ENCODE measurements at regions not wholly inside any gene's neighbourhood (a gene's known extent, or its start where the extent isn't known, plus 50 kb on each side); places are given as distances from the start of the nearest gene placed in this dataset.

DNA sequence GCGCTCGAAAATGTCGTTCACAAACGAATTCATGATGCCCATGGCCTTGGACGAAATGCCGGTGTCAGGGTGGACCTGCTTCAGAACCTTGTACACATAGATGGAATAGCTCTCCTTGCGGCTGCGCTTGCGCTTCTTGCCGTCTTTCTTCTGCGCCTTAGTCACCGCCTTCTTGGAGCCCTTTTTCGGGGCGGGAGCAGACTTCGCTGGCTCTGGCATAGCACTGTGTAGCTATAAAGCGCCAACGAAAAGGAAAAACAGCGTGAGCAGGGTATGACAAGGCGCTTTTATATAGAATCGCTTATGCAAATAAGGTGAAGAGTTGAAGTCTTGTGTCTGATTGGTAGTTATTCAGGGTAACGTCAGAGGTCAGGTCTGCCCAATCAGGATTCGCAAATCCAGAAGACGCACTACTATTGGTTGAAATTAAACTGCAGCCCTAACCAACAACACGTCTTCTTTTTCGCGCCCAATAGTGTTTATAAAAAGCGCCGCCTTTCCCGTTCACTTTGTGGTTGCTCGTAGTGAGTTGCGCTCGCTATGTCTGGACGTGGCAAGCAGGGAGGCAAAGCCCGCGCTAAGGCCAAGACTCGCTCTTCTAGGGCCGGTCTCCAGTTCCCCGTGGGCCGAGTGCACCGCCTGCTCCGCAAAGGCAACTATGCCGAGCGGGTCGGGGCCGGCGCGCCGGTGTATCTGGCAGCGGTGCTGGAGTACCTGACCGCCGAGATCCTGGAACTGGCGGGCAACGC, 114.8 kb upstream of the PRSS16 start:
- Histone ChIP-seq H3K36me3 (ENCODE audit: low read depth) (no peaks in the 10 kb centered on the region; the same call in 1 of the 2 replicates), H3K27ac (ENCODE audit: poor library complexity, severe bottlenecking) (peak overlapping the region; percentile 96), H3K4me1 (ENCODE audit: insufficient read depth, poor library complexity, severe bottlenecking) (peaks cover 10% of the 10 kb centered on the region), H3K4me3 (ENCODE audit: severe bottlenecking) (peak overlapping the region; percentile 51), H3K27me3 (ENCODE audit: insufficient read depth, poor library complexity, severe bottlenecking) (no peaks in the 10 kb centered on the region), H3K9me3 (ENCODE audit: severe bottlenecking) (no peaks in the 10 kb centered on the region)
- DNase-seq (ENCODE audit: low spot score) (peak; percentile 90), ATAC-seq (ENCODE audit: low read depth) (peak; percentile 75)
- TF ChIP-seq, protein P1, sequence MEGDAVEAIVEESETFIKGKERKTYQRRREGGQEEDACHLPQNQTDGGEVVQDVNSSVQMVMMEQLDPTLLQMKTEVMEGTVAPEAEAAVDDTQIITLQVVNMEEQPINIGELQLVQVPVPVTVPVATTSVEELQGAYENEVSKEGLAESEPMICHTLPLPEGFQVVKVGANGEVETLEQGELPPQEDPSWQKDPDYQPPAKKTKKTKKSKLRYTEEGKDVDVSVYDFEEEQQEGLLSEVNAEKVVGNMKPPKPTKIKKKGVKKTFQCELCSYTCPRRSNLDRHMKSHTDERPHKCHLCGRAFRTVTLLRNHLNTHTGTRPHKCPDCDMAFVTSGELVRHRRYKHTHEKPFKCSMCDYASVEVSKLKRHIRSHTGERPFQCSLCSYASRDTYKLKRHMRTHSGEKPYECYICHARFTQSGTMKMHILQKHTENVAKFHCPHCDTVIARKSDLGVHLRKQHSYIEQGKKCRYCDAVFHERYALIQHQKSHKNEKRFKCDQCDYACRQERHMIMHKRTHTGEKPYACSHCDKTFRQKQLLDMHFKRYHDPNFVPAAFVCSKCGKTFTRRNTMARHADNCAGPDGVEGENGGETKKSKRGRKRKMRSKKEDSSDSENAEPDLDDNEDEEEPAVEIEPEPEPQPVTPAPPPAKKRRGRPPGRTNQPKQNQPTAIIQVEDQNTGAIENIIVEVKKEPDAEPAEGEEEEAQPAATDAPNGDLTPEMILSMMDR (IDR thresholded peaks at IDR 0.05; ENCODE audit: poor library complexity, severe bottlenecking) = no peak

DNA sequence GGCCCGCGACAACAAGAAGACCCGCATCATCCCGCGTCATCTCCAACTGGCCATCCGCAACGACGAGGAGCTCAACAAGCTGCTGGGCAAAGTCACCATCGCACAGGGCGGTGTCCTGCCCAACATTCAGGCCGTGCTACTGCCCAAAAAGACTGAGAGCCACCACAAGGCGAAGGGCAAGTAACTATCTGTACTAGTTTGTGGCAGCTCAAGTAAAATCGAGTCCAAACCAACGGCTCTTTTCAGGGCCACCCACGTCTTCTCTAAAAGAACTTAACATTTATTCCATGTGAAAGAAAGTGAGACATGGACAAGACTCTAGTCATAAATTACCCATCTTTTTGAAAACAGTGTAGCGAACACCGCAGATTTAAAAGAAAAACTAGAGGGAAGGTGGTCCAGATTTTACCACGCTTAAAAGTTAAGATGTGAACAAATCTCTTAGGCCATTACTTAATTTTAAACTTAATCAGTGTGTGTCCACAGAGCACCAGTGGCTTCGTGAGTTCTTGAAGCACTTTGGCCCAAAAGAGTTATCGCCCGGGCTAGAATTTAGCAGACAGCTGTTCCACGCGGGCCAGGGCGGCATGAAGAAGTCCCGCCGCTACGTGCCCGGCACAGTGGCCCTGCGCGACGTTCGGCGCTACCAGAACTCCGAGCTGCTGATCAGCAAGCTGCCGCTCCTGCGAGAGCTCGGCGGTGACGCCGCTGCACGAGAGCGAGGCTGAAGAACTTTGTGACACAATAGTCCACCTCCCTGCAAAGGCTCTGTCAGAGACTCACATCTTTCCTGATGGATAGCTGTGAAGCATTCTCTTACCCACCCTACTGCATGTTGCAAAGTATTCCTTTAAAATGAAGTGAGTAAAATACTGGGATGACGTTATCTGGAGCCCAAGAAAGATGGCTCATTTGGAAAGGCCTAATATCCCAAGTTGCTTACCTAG, 113.9 kb upstream of the PRSS16 start:
- ATAC-seq (ENCODE audit: low read depth) = peak; percentile 29

DNA sequence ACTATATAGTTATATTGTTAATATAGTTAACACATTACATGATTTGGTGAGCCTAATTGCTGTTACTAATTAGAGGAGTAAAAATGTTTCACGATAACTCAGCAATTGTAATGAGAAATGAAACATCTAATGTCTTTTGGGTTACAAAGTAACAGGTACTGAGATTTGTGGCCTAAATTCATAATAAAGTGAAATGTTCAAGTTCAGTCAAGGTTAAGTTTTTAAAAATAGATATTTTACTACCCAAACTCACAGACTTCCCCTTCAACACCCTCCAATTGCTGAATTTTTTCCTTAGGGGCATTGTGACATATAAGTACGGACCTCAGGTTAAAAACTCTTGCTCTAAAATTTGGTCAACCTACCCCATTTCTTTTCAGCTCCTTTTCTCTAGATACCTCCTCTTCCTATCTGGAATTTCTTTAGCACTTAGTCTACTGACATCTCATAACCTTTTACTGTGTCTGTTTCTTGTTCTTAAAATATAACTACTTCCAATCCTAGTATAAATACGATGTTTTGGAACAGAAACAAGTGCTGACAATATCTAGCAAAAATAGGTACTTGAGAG, 112.3 kb upstream of the PRSS16 start:
- ATAC-seq (ENCODE audit: low read depth) (no peak), DNase-seq (ENCODE audit: low spot score) (no peak)
- TF ChIP-seq, protein P1 (IDR thresholded peaks at IDR 0.05; ENCODE audit: poor library complexity, severe bottlenecking) = no peak
- Histone ChIP-seq H3K27me3 (ENCODE audit: insufficient read depth, poor library complexity, severe bottlenecking) (no peaks in the 10 kb centered on the region), H3K9me3 (ENCODE audit: severe bottlenecking) (no peaks in the 10 kb centered on the region), H3K36me3 (ENCODE audit: low read depth) (no peaks in the 10 kb centered on the region; the same call in 1 of the 2 replicates), H3K4me3 (ENCODE audit: severe bottlenecking) (no peak overlapping the region), H3K27ac (ENCODE audit: poor library complexity, severe bottlenecking) (peak overlapping the region; percentile 96), H3K4me1 (ENCODE audit: insufficient read depth, poor library complexity, severe bottlenecking) (peaks cover 10% of the 10 kb centered on the region)

More for the DNA sequence above, 113.9 kb upstream of the PRSS16 start:
- Histone ChIP-seq H3K4me1 (ENCODE audit: insufficient read depth, poor library complexity, severe bottlenecking) (peaks cover 10% of the 10 kb centered on the region), H3K36me3 (ENCODE audit: low read depth) (no peaks in the 10 kb centered on the region; the same call in 1 of the 2 replicates), H3K4me3 (ENCODE audit: severe bottlenecking) (peak overlapping the region; percentile 51), H3K27me3 (ENCODE audit: insufficient read depth, poor library complexity, severe bottlenecking) (no peaks in the 10 kb centered on the region), H3K27ac (ENCODE audit: poor library complexity, severe bottlenecking) (peak overlapping the region; percentile 96), H3K9me3 (ENCODE audit: severe bottlenecking) (no peaks in the 10 kb centered on the region)
- TF ChIP-seq, protein P1 (IDR thresholded peaks at IDR 0.05; ENCODE audit: poor library complexity, severe bottlenecking) = no peak
- DNase-seq (ENCODE audit: low spot score) = peak; percentile 72

DNA sequence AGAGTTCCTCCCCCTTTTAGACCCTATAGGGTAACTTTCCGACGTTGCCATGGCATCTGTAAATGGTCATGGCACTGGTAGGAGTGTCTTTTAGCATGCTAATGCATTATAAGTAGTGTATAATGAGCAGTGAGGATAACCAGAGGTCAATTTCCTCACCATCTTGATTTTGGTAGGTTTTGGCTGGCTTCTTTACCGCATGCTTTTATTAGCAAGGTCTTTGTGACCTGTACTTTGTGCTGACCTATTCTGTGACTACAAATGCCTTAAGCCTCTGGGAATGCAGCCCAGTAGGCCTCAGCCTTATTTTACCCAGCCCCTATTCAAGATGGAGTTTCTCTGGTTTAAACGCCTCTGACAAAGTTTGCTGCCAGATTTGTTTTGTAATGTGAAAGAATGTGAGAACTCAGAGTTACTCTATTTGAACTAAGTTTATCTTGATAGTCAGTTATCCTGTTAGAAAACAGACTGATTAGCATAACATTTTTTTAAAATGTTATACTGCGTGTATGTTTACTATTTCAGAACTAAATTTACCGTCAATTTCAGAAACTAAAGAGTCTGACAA, 111.3 kb upstream of the PRSS16 start:
- no peak overlapping the region for H3K27ac ChIP-seq (ENCODE audit: poor library complexity, severe bottlenecking)

More for the DNA sequence above, 111.3 kb upstream of the PRSS16 start:
- Histone ChIP-seq H3K27me3 (ENCODE audit: insufficient read depth, poor library complexity, severe bottlenecking) (no peaks in the 10 kb centered on the region), H3K4me1 (ENCODE audit: insufficient read depth, poor library complexity, severe bottlenecking) (peaks cover 1% of the 10 kb centered on the region), H3K36me3 (ENCODE audit: low read depth) (no peaks in the 10 kb centered on the region; the same call in 1 of the 2 replicates), H3K4me3 (ENCODE audit: severe bottlenecking) (no peak overlapping the region), H3K9me3 (ENCODE audit: severe bottlenecking) (no peaks in the 10 kb centered on the region)
- ATAC-seq (ENCODE audit: low read depth) (no peak), DNase-seq (ENCODE audit: low spot score) (no peak)
- TF ChIP-seq, protein P1 (IDR thresholded peaks at IDR 0.05; ENCODE audit: poor library complexity, severe bottlenecking) = no peak
